GM23338 (cell line): ENCODE measurements at regions not wholly inside any gene's neighbourhood (a gene's known extent, or its start where the extent isn't known, plus 50 kb on each side); places are given as distances from the start of the nearest gene placed in this dataset.
"Not testable (repeated sequence)": the region's sequence is repeated elsewhere in the genome, so short reads cannot be mapped to it uniquely, and the experiment has no call there.

Experiments used
- ATAC-seq: fragments of 200-7000 bp; cut with Tn5 transposase; 3 replicates; pipeline ENCODE4 v1.9.1; 2020
- DNase-seq: peaks from one replicate; pipeline ENCODE4 v3.0.0-alpha.2; 2015; ENCODE audit warnings: low spot score
- H2AFZ ChIP-seq: fragments of 200-600 bp; sonication (generic); 2 replicates; pipeline ENCODE4 v1.8.0; 2016; ENCODE audit warnings: antibody characterized with exemption, mild to moderate bottlenecking, moderate library complexity
- H3F3A ChIP-seq: fragments of 200-600 bp; sonication (generic); replicated peaks from 2 replicates; pipeline ENCODE4 v1.8.0; 2017; ENCODE audit warnings: antibody characterized with exemption, mixed run types, low read depth
- H3K27ac ChIP-seq: fragments of 200-600 bp; sonication (generic); 2 replicates; pipeline ENCODE4 v1.6.1; 2016; ENCODE audit warnings: low read depth
- H3K27me3 ChIP-seq: fragments of 200-600 bp; sonication (generic); 2 replicates; pipeline ENCODE4 v1.8.0; 2016; ENCODE audit warnings: mild to moderate bottlenecking, mixed run types, moderate library complexity; ENCODE audit not compliant: insufficient read depth
- H3K36me3 ChIP-seq: fragments of 200-600 bp; sonication (generic); 2 replicates; pipeline ENCODE4 v1.8.0; 2016; ENCODE audit warnings: mild to moderate bottlenecking; ENCODE audit not compliant: insufficient read depth
- H3K4me1 ChIP-seq: fragments of 200-600 bp; sonication (generic); 2 replicates; pipeline ENCODE4 v1.8.0; 2016; ENCODE audit warnings: mild to moderate bottlenecking, moderate library complexity; ENCODE audit not compliant: insufficient read depth
- H3K4me2 ChIP-seq: fragments of 200-600 bp; sonication (generic); 2 replicates; pipeline ENCODE4 v1.7.1; 2017; ENCODE audit warnings: mixed run types
- H3K4me3 ChIP-seq: fragments of 200-600 bp; sonication (generic); 2 replicates; pipeline ENCODE4 v1.6.1; 2016; ENCODE audit warnings: mixed run types
- H3K79me2 ChIP-seq: fragments of 200-600 bp; sonication (generic); replicated peaks from 2 replicates; pipeline ENCODE4 v1.8.0; 2017; ENCODE audit warnings: mild to moderate bottlenecking; ENCODE audit not compliant: insufficient read depth
- H3K9me2 ChIP-seq: fragments of 200-600 bp; sonication (generic); 2 replicates; pipeline ENCODE4 v1.8.0; 2017; ENCODE audit not compliant: insufficient read depth
- H4K20me1 ChIP-seq: fragments of 200-600 bp; sonication (generic); replicated peaks from 2 replicates; pipeline ENCODE4 v1.8.0; 2017; ENCODE audit warnings: mild to moderate bottlenecking; ENCODE audit not compliant: insufficient read depth
- H3K27ac Mint-ChIP-seq: 2 replicates; pipeline ENCODE4 v1.8.0; 2020; ENCODE audit warnings: inconsistent platforms, mild to moderate bottlenecking, moderate library complexity, mixed read lengths
- H3K27me3 Mint-ChIP-seq: 3 replicates; pipeline ENCODE4 v1.8.0; 2022; ENCODE audit warnings: low read depth, mild to moderate bottlenecking, moderate library complexity, mixed read lengths, inconsistent platforms; ENCODE audit not compliant: insufficient read depth, poor library complexity
- H3K36me3 Mint-ChIP-seq: 3 replicates; pipeline ENCODE4 v1.8.0; 2021; ENCODE audit warnings: low read depth, mild to moderate bottlenecking, inconsistent platforms, moderate library complexity, mixed read lengths
- H3K4me1 Mint-ChIP-seq: 3 replicates; pipeline ENCODE4 v1.8.0; 2020; ENCODE audit warnings: mild to moderate bottlenecking, inconsistent platforms, mixed read lengths
- H3K4me3 Mint-ChIP-seq: 3 replicates; pipeline ENCODE4 v1.8.0; 2021; ENCODE audit warnings: moderate library complexity, mild to moderate bottlenecking, inconsistent platforms, mixed read lengths
- H3K9me3 Mint-ChIP-seq: 3 replicates; pipeline ENCODE4 v1.8.0; 2020; ENCODE audit warnings: moderate library complexity, mild to moderate bottlenecking, inconsistent platforms, mixed read lengths
- CREB1 ChIP-seq: fragments of 250-450 bp; sonication (Bioruptor Pico); IDR thresholded peaks from 2 replicates; pipeline ENCODE4 v1.5.0; 2020; ENCODE audit warnings: low read depth, mild to moderate bottlenecking, moderate library complexity
- EZH2 ChIP-seq: fragments of 200-600 bp; sonication (generic); IDR thresholded peaks from one replicate; pipeline ENCODE4 v1.8.0; 2017; ENCODE audit warnings: antibody characterized with exemption, mild to moderate bottlenecking, low read depth; ENCODE audit not compliant: unreplicated experiment
- JUNB ChIP-seq: IDR thresholded peaks from one replicate; pipeline ENCODE4 v1.6.1; 2016; ENCODE audit warnings: antibody characterized with exemption; ENCODE audit not compliant: unreplicated experiment
- NANOG ChIP-seq: IDR thresholded peaks from 2 replicates; pipeline ENCODE4 v1.6.1; 2016; ENCODE audit warnings: antibody characterized with exemption, borderline replicate concordance
- POLR2AphosphoS5 ChIP-seq: IDR thresholded peaks from 2 replicates; pipeline ENCODE4 v1.6.1; 2016; ENCODE audit warnings: antibody characterized with exemption, low read depth
- STAT1 ChIP-seq: IDR thresholded peaks from one replicate; pipeline ENCODE4 v1.6.1; 2016; ENCODE audit warnings: antibody characterized with exemption; ENCODE audit not compliant: unreplicated experiment
- ZNF114 ChIP-seq: fragments of 250-450 bp; sonication (Bioruptor Pico); IDR thresholded peaks from 2 replicates; pipeline ENCODE4 v1.5.0; 2020; ENCODE audit warnings: mild to moderate bottlenecking, moderate library complexity
- TF ChIP-seq, protein P1 (sequence below), 2 experiments: fragments of 200-600 bp in 1 of 2; sonication (generic) in 1 of 2; conservative IDR thresholded peaks; 2 replicates each; pipeline versions ENCODE4 v1.5.1 to v1.6.1; 2016 to 2017; ENCODE audit warnings: antibody characterized with exemption in 2 of 2, low read depth in 2 of 2, mild to moderate bottlenecking in 2 of 2, moderate library complexity in 1 of 2
- TF ChIP-seq, protein P2 (sequence below): IDR thresholded peaks from one replicate; pipeline ENCODE4 v1.6.1; 2018; ENCODE audit warnings: antibody characterized with exemption; ENCODE audit not compliant: unreplicated experiment
- TF ChIP-seq, protein P3 (sequence below): fragments of 250-450 bp; sonication (Bioruptor Pico); IDR thresholded peaks from 2 replicates; pipeline ENCODE4 v1.5.0; 2020; ENCODE audit warnings: mild to moderate bottlenecking, moderate library complexity
- TF ChIP-seq, protein P4 (sequence below): IDR thresholded peaks from 2 replicates; pipeline ENCODE4 v1.6.1; 2016; ENCODE audit warnings: antibody characterized with exemption

DNA sequence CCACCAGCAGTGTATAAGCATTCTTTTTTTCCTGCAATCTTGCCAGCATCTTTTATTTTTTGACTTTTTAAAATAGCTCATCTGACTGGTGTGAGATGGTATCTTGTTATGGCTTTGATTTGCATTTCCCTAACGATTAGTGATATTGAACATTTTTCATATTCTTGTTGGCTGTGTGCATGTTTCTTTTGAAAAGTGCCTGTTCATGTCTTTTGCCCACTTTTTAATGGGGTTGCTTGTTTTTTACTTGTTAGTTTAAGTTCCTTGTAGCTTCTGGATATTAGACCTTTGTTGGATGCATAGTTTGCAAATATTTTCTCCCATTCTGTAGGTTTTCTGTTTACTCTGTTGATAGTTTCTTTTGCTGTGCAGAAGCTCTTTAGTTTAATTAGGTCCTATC lies 116.6 kb downstream of the URB2 start:
- not testable (repeated sequence) for H2AFZ ChIP-seq, H3K27ac Mint-ChIP-seq, H3K4me1 Mint-ChIP-seq, DNase-seq, H3K27me3 Mint-ChIP-seq, H3K4me1 ChIP-seq, ATAC-seq, H4K20me1 ChIP-seq, H3K27ac ChIP-seq, H3K4me2 ChIP-seq, H3F3A ChIP-seq, H3K4me3 Mint-ChIP-seq, H3K27me3 ChIP-seq, H3K36me3 Mint-ChIP-seq, H3K36me3 ChIP-seq, H3K4me3 ChIP-seq, H3K79me2 ChIP-seq
- H3K9me3 Mint-ChIP-seq = peaks cover 15% of the 10 kb centered on the region
- H3K9me2 ChIP-seq = peaks cover 10% of the 10 kb centered on the region; the same call in 1 of the 2 replicates

DNA sequence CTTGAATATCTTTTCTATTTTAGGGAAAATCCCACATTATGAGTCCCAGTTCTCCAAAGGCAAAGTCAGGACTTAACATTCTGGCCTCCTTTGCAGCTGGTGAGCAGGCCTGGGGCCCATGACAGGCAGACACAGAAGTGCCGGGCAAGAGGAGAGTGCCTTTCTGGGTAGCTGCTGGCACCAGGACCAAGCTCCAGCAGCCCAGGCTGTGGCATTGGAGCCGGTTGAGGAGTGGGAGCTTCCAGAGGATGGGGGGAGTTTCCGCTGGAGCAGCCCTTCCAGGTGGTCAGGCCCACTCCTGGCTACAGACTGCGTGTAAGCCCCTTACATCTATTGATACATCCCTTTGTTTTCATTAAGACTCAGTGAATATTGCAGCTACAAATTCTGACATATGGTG lies 123.9 kb downstream of the URB2 start:
- H3K4me2 ChIP-seq = no peak overlapping the region
- no peaks in the 10 kb centered on the region for H3K27me3 ChIP-seq
- no peak overlapping the region for H2AFZ ChIP-seq
- H4K20me1 ChIP-seq = no peaks in the 10 kb centered on the region
- no peaks in the 10 kb centered on the region for H3K4me1 Mint-ChIP-seq
- no peak overlapping the region for H3K27ac ChIP-seq
- H3K4me1 ChIP-seq = no peaks in the 10 kb centered on the region
- H3K79me2 ChIP-seq = no peaks in the 10 kb centered on the region
- H3K9me2 ChIP-seq = peaks cover 7% of the 10 kb centered on the region; the same call in 1 of the 2 replicates
- H3K4me3 Mint-ChIP-seq = no peak overlapping the region
- DNase-seq (no peak), ATAC-seq (no peak)
- H3K4me3 ChIP-seq = no peak overlapping the region
- no peak overlapping the region for H3K27ac Mint-ChIP-seq
- H3K36me3 ChIP-seq = no peaks in the 10 kb centered on the region
- peaks cover 2% of the 10 kb centered on the region for H3K27me3 Mint-ChIP-seq
- no peaks in the 10 kb centered on the region for H3K36me3 Mint-ChIP-seq
- H3K9me3 Mint-ChIP-seq = no peaks in the 10 kb centered on the region; the same call in 2 of the 3 replicates
- H3F3A ChIP-seq = no peaks in the 10 kb centered on the region
- TF ChIP-seq, protein P1, sequence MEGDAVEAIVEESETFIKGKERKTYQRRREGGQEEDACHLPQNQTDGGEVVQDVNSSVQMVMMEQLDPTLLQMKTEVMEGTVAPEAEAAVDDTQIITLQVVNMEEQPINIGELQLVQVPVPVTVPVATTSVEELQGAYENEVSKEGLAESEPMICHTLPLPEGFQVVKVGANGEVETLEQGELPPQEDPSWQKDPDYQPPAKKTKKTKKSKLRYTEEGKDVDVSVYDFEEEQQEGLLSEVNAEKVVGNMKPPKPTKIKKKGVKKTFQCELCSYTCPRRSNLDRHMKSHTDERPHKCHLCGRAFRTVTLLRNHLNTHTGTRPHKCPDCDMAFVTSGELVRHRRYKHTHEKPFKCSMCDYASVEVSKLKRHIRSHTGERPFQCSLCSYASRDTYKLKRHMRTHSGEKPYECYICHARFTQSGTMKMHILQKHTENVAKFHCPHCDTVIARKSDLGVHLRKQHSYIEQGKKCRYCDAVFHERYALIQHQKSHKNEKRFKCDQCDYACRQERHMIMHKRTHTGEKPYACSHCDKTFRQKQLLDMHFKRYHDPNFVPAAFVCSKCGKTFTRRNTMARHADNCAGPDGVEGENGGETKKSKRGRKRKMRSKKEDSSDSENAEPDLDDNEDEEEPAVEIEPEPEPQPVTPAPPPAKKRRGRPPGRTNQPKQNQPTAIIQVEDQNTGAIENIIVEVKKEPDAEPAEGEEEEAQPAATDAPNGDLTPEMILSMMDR (conservative IDR thresholded peaks at IDR 0.05; ENCODE audit: low read depth in 2 of 2) = no peak
- TF ChIP-seq, protein P2, sequence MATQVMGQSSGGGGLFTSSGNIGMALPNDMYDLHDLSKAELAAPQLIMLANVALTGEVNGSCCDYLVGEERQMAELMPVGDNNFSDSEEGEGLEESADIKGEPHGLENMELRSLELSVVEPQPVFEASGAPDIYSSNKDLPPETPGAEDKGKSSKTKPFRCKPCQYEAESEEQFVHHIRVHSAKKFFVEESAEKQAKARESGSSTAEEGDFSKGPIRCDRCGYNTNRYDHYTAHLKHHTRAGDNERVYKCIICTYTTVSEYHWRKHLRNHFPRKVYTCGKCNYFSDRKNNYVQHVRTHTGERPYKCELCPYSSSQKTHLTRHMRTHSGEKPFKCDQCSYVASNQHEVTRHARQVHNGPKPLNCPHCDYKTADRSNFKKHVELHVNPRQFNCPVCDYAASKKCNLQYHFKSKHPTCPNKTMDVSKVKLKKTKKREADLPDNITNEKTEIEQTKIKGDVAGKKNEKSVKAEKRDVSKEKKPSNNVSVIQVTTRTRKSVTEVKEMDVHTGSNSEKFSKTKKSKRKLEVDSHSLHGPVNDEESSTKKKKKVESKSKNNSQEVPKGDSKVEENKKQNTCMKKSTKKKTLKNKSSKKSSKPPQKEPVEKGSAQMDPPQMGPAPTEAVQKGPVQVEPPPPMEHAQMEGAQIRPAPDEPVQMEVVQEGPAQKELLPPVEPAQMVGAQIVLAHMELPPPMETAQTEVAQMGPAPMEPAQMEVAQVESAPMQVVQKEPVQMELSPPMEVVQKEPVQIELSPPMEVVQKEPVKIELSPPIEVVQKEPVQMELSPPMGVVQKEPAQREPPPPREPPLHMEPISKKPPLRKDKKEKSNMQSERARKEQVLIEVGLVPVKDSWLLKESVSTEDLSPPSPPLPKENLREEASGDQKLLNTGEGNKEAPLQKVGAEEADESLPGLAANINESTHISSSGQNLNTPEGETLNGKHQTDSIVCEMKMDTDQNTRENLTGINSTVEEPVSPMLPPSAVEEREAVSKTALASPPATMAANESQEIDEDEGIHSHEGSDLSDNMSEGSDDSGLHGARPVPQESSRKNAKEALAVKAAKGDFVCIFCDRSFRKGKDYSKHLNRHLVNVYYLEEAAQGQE = no peak
- no peak for TF ChIP-seq STAT1
- TF ChIP-seq, protein P3, sequence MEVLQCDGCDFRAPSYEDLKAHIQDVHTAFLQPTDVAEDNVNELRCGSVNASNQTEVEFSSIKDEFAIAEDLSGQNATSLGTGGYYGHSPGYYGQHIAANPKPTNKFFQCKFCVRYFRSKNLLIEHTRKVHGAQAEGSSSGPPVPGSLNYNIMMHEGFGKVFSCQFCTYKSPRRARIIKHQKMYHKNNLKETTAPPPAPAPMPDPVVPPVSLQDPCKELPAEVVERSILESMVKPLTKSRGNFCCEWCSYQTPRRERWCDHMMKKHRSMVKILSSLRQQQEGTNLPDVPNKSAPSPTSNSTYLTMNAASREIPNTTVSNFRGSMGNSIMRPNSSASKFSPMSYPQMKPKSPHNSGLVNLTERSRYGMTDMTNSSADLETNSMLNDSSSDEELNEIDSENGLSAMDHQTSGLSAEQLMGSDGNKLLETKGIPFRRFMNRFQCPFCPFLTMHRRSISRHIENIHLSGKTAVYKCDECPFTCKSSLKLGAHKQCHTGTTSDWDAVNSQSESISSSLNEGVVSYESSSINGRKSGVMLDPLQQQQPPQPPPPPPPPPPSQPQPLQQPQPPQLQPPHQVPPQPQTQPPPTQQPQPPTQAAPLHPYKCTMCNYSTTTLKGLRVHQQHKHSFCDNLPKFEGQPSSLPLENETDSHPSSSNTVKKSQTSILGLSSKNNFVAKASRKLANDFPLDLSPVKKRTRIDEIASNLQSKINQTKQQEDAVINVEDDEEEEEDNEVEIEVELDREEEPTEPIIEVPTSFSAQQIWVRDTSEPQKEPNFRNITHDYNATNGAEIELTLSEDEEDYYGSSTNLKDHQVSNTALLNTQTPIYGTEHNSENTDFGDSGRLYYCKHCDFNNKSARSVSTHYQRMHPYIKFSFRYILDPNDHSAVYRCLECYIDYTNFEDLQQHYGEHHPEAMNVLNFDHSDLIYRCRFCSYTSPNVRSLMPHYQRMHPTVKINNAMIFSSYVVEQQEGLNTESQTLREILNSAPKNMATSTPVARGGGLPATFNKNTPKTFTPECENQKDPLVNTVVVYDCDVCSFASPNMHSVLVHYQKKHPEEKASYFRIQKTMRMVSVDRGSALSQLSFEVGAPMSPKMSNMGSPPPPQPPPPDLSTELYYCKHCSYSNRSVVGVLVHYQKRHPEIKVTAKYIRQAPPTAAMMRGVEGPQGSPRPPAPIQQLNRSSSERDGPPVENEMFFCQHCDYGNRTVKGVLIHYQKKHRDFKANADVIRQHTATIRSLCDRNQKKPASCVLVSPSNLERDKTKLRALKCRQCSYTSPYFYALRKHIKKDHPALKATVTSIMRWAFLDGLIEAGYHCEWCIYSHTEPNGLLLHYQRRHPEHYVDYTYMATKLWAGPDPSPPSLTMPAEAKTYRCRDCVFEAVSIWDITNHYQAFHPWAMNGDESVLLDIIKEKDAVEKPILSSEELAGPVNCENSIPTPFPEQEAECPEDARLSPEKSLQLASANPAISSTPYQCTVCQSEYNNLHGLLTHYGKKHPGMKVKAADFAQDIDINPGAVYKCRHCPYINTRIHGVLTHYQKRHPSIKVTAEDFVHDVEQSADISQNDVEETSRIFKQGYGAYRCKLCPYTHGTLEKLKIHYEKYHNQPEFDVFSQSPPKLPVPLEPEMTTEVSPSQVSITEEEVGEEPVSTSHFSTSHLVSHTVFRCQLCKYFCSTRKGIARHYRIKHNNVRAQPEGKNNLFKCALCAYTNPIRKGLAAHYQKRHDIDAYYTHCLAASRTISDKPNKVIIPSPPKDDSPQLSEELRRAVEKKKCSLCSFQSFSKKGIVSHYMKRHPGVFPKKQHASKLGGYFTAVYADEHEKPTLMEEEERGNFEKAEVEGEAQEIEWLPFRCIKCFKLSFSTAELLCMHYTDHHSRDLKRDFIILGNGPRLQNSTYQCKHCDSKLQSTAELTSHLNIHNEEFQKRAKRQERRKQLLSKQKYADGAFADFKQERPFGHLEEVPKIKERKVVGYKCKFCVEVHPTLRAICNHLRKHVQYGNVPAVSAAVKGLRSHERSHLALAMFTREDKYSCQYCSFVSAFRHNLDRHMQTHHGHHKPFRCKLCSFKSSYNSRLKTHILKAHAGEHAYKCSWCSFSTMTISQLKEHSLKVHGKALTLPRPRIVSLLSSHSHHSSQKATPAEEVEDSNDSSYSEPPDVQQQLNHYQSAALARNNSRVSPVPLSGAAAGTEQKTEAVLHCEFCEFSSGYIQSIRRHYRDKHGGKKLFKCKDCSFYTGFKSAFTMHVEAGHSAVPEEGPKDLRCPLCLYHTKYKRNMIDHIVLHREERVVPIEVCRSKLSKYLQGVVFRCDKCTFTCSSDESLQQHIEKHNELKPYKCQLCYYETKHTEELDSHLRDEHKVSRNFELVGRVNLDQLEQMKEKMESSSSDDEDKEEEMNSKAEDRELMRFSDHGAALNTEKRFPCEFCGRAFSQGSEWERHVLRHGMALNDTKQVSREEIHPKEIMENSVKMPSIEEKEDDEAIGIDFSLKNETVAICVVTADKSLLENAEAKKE (CRISPR knock-in tag) = no peak
- no peak for TF ChIP-seq JUNB
- no peak for TF ChIP-seq POLR2AphosphoS5
- no peak for TF ChIP-seq NANOG
- TF ChIP-seq EZH2 = no peak
- TF ChIP-seq, protein P4, sequence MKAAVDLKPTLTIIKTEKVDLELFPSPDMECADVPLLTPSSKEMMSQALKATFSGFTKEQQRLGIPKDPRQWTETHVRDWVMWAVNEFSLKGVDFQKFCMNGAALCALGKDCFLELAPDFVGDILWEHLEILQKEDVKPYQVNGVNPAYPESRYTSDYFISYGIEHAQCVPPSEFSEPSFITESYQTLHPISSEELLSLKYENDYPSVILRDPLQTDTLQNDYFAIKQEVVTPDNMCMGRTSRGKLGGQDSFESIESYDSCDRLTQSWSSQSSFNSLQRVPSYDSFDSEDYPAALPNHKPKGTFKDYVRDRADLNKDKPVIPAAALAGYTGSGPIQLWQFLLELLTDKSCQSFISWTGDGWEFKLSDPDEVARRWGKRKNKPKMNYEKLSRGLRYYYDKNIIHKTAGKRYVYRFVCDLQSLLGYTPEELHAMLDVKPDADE = no peak
- no peak for TF ChIP-seq ZNF114 (CRISPR knock-in tag)
- TF ChIP-seq CREB1 (CRISPR knock-in tag) = no peak
